ENCODE measurements at regions not wholly inside any gene's neighbourhood (a gene's known extent, or its start where the extent isn't known, plus 50 kb on each side); places are given as distances from the start of the nearest gene placed in this dataset.

- no peak for TF ChIP-seq CTCF (IDR thresholded peaks at IDR 0.05)
- no peak for TF ChIP-seq POLR2A (IDR thresholded peaks at IDR 0.05)
Observed at GRCh38 chr7:155392726-155393570, 65.0 kb upstream of the EN2 start.
